ENCODE measurements at regions not wholly inside any gene's neighbourhood (a gene's known extent, or its start where the extent isn't known, plus 50 kb on each side); places are given as distances from the start of the nearest gene placed in this dataset.
A peak's percentile ranks its signal among the peaks of the same experiment; 100 is the strongest.
"Not testable (repeated sequence)": the region's sequence is repeated elsewhere in the genome, so short reads cannot be mapped to it uniquely, and the experiment has no call there.

DNA sequence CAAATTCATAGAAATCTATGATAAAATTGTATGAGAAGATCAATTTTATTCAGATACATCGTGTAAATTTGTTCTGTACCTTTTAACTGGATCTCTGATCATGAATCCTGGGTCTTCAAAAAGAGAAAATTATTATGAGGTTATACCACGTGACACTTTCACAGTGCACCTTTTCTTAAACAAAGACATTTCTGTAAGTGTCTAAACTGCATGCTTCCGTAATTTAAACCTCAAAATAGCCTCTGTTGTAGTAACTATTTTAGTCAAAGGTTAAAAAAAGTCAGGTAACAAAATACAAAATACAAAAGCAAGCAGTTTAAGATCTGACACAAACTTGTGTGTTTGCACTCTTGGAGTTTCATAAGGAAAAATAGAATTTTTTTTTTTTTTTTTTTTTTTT is 171.3 kb downstream of the SPIN4 start:
- not testable (repeated sequence) for DNase-seq (ENCODE audit: low read depth in 2 of 2)

DNA sequence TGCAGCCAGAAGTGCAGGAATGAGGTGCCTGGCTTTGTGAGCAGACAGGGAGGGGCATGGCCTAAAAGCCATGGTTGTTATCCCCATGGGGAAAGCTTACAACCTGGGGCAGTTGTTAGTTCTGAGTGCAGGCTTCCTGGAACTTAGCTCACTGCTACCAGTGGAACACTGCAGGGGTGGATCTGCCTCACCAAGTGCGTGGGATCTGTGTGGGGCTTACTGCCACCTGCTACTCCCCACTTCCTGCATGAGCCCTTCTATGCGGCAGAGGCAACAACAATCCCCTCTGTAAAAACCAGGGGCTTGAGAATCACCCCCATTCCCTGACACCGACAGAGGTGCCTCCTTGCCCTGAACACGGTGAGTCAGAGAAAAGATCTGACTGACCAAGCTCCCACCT is 174.6 kb downstream of the SPIN4 start:
- DNase-seq (ENCODE audit: low read depth in 2 of 2) = not testable (repeated sequence)

DNA sequence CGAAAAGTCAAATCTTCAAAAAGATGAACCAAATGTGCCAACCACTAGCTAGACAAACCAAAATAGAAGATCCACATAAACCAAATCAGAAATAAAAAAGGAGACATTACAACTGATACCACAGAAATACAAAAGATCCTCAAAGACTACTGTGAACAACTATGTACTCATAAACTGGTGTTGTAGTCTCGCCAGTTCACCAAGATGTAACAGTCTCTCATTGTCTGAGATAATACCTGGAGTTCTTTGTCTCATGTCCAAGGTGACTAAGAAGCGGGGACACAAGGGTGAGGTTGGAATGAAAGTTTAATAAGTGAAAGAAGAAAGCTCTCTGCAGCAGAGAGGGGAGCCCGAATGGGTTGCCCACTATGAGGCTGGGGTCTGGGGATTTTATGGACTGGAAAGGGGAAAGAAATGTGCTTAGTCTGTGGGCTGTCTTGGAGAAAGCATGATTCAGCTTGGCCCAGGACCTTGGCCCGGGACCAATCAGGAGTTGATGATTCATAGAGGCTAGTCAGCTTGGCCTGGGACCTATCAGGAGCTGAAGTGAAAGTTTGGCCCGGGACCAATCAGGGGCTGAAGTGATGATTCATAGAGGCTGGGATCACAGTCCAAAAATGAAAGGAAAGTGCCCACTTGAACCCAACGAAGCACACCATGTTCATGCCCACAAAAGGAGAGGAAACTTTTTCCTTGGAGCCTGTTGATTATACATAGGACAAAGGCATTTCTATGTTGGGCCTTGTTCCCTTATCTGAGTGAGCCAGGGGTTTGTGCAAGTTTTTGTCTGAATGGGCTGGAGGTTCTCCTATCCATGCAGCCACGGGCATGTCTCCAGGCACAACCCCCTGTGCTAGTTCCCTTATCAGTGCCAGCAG is 177.1 kb downstream of the SPIN4 start:
- not testable (repeated sequence) for DNase-seq (ENCODE audit: low read depth in 2 of 2)

DNA sequence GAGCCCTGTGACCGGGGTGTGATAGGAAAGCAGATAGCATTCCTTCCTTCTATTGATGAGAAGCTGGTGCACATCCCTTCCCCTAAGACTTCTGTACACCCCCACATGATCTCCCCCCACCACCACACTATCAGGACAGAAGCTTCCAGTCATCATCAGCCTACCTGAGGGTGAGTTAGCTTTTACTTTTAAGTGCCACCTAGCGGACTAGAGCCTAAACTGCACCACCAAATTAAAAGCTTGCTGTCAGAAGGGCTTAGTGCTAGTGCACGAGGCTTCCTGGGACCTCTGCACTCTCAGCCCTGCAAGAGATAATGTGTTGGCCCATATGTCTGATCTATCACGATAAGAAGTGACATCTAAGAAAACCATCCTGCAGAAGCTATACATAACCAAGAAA is 181.7 kb downstream of the SPIN4 start:
- not testable (repeated sequence) for DNase-seq (ENCODE audit: low read depth in 2 of 2)

DNA sequence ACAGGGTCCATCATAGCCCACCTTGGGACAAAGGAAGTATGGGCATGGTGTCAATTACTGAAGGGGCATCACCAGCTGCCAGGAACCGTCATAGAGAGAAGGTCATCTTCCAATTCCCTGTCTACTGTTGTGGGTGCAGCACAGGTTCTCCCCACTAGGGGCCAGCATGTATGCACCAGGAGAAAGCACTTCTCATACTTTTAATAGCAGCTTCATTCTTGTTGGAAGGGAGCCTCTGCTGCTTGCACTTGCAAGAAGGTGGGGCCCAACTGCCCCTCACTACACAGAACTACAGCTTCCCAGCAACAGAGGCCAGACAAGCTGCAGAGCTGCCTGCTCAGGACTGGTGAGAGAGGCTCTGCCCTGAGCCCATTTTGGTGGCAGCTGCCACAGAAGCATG is 182.2 kb downstream of the SPIN4 start:
- not testable (repeated sequence) for DNase-seq (ENCODE audit: low read depth in 2 of 2)

DNA sequence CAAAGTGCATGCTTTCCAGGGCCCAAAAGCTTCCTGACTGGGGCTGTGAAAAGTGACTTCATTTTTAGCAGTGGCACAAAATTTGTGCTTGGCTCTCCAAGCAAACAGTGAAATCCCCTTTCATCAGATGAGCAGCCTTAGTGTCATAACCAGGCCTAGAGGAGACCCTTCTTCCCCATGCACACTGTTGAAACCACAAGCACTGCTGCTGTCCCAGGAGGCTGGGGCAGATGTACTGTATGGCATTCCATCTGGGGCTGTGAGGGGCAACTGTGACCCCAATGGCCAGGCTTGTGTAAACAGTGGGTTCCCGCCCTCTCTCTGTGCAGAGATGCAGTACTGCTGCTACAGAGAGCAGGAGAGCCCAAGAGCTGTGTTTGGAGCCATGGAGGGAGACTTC is 184.1 kb downstream of the SPIN4 start:
- DNase-seq (ENCODE audit: low read depth in 2 of 2) = not testable (repeated sequence)

DNA sequence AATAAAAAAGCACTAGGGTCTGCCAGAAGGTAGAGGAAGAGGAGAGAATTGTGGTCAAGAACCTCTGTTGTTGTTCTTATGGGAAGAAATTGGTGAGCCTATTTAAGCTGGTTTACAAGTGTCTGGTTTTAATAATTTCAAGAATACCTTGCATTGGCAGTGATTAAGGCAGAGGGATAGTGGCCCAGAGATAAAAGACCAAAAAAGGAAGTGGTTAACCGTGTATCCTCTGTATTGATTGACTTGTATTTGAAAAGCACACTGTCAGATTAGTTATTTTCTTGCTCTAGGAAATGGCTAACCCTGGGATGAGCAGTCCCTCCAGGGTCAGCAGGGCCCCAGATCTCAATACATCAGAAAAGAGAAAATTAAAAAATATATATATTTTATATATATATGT is 190.1 kb downstream of the SPIN4 start:
- DNase-seq (ENCODE audit: low read depth in 2 of 2) = not testable (repeated sequence)

DNA sequence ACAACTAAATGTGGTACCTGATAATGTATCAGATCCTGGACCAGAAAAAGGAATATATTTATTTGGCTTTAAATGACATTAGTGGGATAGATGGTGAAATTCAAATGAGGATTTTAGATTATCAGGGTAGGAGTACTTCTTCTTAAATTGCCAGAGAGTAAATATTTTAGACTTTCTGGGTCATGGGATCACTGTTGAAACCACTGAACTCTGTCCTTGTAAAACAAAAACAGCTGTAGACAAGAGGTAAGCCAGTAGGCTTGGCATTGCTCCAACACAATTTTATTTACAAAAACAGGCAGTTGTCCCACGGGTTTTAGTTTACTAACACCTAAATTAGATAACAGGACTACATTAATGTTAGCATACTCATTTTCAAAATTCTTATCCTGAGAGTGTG is 190.8 kb downstream of the SPIN4 start:
- DNase-seq (ENCODE audit: low read depth in 2 of 2) = not testable (repeated sequence)

DNA sequence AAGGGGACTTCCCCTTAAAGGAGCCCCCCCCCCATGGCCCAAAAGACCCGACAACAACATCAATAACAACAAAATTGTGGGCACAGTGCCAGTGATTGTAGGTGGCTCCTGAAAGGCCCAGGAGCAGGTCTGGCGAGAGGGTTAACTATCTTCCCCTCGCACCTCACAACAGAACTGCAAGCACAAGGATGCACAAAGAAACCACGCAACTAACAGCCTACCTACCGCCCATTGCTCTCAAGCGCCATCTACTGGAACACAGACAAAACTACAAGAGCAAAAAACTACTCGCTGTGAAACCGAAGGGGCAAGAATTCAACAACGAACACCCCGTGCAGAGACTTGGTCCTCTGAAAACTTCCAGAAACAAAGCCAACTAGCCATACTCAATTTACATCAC is 205.6 kb downstream of the SPIN4 start:
- DNase-seq (ENCODE audit: low read depth in 2 of 2) = not testable (repeated sequence)

DNA sequence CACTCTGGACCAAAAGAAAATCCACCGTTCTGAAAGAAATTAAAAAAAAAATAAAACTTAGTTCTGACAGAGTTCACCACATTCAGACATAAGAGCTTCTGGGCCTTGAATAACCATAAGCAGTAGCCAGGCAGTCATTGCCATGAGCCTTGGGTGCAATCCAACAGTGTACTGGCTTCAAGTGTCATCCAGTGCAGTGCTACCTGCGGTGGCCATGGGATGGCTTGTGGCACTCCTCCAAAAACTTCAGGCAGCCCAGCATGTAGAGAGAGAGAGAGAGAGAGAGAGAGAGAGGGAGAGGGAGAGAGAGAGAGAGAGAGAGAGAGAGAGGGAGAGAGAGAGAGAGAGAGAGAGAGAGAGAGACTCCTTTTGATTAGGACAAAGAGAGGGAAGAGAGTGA is 208.5 kb downstream of the SPIN4 start:
- DNase-seq (ENCODE audit: low read depth in 2 of 2) = not testable (repeated sequence)

DNA sequence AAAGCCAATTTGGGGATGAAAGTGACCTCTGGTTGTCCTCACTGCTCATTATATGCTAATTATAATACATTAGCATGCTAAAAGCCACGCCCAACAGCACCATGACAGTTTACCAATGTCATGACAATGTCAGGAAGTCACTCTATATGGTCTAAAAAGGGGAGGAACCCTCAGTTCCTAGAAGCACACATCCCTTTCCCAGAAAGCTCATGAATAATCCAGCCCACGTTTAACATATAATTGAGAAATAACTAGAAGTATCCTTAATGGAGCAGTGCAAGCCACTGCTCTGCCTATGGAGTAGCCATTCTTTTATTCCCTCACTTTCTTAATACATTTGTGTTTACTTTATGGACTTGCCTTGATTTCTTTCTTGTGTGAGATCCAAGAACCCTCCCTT is 215.3 kb downstream of the SPIN4 start:
- DNase-seq (ENCODE audit: low read depth in 2 of 2) = not testable (repeated sequence)

DNA sequence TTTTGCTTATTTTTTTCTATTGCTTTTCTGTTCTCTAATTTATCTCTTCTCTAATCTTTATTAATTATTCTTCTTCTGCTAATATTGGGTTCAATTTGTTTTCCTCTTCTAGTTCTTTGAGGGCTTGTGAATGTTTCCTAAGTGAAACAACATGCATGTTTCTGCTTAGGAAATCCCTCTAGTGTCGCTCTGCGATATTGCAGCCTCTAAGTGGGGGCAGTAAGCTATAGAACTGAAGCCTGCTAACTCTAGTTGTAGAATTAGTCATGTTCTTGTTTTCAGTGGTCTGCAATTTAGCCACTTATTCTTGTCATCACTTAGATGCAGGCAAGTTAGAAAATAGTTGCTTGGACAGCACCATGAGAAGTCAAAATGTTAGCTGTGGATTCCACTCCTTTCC is 222.6 kb downstream of the SPIN4 start:
- DNase-seq (ENCODE audit: low read depth in 2 of 2) = peak in 1 of 2 donors; percentile 8

DNA sequence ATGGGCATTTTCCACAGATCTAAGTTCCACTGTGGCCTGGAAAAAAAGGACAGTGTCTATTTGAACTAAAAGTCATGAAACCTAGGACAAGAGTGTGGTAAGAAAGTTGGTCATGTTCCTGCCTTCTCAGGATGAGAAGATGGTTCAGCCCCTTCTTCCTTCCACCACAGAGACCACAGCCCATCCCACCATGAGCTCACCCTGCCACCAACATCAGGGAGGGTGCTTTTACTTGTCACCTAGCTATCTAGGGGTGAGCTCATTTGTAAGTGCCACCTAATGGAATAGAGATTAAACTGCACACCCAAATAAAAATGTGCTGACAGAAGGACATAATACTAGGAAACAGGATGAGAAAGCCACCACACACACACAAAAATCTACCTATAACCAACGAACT is 235.9 kb downstream of the SPIN4 start:
- no peak for DNase-seq (ENCODE audit: low read depth in 2 of 2)

DNA sequence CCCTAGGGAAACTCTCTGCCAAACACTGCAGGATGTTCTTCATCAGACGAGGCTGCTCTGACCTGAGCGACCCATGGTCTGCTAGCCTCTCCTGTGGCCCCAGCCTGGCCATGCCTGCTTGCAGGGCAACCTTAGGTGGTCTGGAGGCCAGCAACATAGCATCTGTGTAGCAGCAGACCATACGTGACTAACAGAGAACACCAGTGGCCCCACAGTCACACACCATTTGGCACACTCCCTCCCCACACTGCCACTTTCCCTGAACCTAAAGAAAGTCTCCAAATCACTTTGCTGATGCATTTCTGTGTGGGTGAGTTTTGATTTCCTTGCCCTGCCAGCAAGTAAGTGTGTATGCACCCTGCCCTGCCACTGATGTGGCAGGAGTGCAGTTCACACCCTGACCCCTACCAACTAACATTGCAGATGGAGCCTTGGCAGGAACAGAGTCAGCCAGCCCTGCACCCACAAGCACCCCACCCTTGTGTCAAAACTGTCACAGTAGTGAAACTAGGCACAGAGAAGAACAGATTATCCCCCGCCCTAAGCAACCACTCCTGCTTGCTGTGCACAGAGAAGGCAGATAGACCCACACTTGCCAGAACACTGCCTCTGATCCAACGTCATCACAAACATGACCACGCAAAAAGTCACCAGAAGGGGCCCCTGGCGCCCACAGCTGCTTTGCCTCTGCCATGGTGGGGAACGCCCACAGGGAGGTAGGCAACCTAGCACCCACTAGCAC is 249.1 kb downstream of the SPIN4 start:
- no peak for DNase-seq (ENCODE audit: low read depth in 2 of 2)

DNA sequence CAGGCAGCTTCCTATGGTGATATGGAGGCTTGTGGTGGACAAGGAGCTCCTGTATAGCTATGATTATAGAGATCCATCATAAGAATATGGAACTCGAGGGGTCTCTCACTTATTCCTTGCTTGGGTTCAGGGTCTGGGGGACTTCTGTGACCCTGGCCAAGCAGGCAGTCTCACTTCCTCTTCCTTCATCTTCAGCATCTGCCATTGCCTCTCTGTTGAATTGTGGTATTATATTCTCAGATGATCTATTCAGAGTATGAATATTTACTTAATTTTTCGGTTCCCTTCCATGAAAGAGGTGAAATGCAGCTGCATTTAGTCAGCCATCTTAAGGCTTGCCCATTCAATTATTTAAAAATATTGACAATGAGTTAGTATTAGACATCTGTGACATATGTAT is 292.9 kb downstream of the SPIN4 start:
- no peak for DNase-seq (ENCODE audit: low read depth in 2 of 2)

DNA sequence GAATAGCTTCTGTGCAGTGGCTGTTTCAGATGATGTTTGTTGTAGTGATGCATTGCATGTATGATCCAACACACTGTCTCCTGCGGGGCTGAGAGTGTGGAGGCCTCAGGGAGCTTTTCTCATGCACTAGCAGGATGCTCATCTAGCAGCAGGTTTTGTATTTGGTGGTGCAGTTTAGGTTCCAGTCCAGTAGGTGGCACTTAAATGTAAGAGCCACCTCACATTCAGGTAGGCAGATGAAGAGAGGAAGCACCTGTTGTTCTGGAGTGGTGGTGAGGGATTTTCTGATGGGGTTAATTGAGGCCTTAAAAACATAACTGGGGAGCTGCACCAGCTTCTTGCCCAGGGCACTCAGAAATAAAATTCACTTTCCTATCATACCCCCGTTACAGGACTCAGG is 300.9 kb downstream of the SPIN4 start:
- DNase-seq (ENCODE audit: low read depth in 2 of 2) = no peak

DNA sequence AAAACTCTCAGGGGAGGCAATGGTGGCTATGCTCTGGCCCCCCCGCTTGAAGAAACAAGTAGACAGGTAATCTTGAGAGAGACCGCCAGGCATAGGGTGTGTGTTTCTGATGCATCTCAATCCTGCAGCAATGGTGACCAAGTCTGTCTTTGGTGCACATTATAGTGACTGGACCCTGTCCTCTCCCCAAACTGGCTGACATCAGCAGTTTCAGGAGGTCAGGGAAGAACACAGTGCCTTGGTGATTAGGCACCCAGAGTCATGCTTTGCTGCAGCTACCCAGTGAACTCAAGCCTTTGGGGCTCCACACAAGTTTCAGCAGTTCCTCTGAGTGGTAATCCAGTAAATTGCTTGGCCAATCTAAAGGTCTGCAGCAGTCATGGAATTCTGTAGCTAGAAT is 318.3 kb downstream of the SPIN4 start:
- DNase-seq (ENCODE audit: low read depth in 2 of 2) = no peak

DNA sequence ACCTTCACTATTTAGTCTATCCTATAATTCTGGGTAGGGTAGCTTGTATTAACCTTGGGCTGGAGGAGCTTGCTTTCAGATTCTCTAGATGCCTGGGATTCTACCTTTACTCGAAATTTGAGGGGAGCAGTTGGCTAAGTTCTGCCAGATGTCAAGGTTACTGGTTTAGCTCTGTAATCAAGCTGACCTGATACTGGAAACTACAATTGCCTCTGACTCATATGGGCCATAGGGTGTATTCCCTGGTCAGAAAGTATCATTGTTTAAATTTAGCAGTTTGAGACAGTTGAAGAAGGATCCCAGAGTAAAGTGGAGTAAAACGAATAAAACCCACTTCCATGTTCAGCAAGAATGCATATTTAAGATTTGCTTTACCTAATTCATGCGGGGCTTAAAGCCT is 337.6 kb downstream of the SPIN4 start:
- DNase-seq (ENCODE audit: low read depth in 2 of 2) = no peak

DNA sequence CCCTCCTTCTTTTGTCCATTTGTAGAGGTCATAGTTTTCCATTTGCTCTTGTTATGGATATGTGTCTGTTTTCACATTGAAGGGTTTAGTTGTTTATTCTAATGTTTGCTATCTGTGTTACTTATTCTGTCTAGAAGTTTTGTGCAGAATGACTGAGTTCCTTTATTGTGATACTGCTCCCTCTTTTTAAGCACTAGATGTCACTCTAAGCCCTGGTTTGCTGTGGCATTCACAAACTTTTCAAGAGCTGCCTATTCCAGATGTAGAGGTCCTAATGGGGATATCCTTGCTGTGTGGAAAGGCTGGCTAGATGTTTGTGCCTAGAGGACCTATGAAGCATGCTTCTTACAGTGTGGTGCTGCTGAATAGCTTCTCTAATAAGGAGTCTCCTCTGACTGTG is 338.6 kb downstream of the SPIN4 start:
- no peak for DNase-seq (ENCODE audit: low read depth in 2 of 2)

DNA sequence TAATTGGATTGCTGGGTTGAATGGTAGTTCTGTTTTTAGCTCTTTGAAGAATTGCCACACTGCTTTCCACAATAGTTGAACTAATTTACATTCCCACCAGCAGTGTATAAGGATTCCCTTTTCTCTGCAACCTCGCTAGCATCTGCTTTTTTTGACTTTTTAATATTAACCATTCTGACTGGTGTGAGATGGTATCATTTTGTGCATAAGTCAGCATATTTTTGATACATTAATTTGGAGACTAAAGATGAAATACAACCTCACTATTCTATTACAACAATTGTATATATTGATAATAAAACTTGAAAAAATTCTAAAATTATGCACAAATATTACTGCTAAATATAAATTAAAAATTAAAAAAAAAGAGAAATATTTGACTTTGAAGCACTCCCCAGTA is 350.9 kb downstream of the SPIN4 start:
- DNase-seq (ENCODE audit: low read depth in 2 of 2) = not testable (repeated sequence)

Measured in activated CD4-positive, alpha-beta T cell treated with anti-CD3 and anti-CD28 coated beads for 24 hours (primary cell).